Stimulated activated CD4-positive, alpha-beta T cell treated with anti-CD3 and anti-CD28 coated beads, Interleukin-2, amount 100 ng/mL, for 4 hours (primary cell): ENCODE measurements at regions not wholly inside any gene's neighbourhood (a gene's known extent, or its start where the extent isn't known, plus 50 kb on each side); places are given as distances from the start of the nearest gene placed in this dataset.
"Not testable (repeated sequence)": the region's sequence is repeated elsewhere in the genome, so short reads cannot be mapped to it uniquely, and the experiment has no call there.

Source experiments
- DNase-seq: peaks from one replicate; pipeline ENCODE4 v3.0.0-alpha.2; 2020; ENCODE audit warnings: low read depth

GRCh38 chr10:2920168-2920567 is 147.2 kb upstream of the PFKP start:
- DNase-seq: no peak

GRCh38 chr10:2919016-2919415 is 148.3 kb upstream of the PFKP start:
- no peak for DNase-seq

GRCh38 chr10:2918489-2918888 is 148.9 kb upstream of the PFKP start:
- no peak for DNase-seq

- DNase-seq: no peak
Observed at GRCh38 chr10:2917926-2918325, 149.4 kb upstream of the PFKP start.

- no peak for DNase-seq
Observed at GRCh38 chr10:2915412-2915811, 151.9 kb upstream of the PFKP start.

- DNase-seq: no peak
Observed at GRCh38 chr10:2914741-2915140, 152.6 kb upstream of the PFKP start.

DNA sequence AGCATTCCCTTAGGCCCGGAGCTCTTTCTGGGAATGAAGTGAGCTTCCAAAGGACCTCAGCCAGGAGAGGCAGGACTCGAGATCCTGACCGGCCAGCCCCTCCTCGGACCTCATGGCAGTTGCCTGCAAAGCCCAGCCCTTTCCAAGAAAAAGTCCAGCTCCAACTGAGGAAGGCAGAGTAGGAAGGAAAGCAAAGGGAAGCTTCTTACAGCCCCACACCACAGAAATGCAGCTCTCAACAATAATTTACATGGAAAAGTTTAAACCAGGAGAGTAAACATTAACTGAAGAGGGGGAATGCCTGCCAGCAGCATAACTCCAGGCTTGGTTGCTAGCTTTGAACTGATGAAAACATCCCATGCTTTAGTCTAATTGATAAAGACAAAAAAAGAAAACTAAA is 153.9 kb upstream of the PFKP start:
- no peak for DNase-seq

DNA sequence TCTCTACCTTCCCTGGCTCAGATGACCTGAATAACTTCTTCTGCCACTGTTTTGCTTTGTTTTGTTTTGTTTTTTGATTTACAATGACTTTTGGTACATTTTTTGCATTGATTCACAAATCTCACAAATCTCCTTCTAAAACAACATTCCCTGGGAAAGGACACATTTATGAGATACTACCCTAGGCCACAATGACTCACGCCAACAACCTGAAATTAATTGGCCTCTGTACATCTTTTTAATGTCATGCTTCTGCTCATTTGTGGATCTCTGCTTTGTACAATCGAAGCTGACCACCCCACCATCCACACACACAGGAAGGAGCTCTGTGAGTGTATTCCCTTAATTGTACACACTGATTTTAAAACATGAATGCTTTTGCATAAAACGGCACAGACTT is 156.7 kb upstream of the PFKP start:
- DNase-seq: no peak

- DNase-seq: no peak
Observed at GRCh38 chr10:2909921-2910320, 157.4 kb upstream of the PFKP start.

GRCh38 chr10:2908851-2909630 is 158.3 kb upstream of the PFKP start:
- no peak for DNase-seq

GRCh38 chr10:2906974-2907373 is 160.4 kb upstream of the PFKP start:
- no peak for DNase-seq

DNA sequence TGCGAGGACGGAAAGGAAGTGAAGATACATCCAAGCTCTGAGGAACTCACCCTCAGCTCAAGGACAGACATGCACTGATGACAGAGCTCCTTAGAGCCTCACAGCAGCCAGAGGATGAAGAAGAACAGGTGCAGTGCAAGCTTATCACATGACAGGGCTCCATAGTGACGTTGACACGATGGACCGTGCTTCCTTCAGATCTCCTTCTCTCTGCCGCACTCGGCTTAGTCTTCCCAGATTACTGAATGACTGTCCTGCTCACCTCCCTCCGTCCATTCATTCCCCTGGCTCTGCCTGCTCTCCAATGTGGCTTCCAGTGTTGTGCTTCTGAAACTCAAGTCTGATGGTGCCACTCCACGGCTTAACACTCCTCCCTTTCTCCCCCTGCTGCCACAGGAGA is 161.5 kb upstream of the PFKP start:
- DNase-seq: no peak

GRCh38 chr10:2900530-2900929 is 166.8 kb upstream of the PFKP start:
- no peak for DNase-seq

DNA sequence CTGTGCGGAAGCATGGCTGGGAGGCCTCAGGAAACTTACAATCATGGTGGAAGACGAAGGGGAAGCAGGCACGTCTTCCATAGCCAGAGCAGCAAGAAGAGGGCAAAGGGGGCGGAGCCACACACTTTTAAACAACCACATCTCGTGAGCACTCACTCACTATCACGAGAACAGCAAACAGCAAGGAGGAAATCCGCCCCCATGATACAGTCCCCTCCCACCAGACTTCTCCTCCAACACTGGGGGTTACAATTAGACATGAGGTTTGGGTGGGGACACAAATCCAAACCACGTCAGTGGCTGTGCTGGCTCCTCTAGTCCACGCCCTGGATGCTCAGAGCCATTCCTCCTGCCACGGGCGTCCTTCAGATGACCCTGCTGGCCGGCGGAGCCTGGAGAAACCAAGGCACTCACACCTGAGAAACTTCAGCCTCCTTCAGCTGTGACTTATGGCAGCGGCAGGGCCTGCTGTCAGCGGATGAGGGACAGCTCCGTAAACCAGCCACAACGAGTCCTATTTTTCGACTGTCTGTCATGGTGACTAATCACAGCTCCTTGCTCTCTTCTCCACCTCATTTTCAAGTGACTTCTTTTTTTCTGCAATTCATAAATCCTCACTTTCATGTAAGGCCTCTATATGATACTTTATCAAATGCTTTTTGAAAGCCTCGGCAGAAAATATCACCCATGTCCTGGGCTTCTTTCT is 167.9 kb upstream of the PFKP start:
- no peak for DNase-seq

DNA sequence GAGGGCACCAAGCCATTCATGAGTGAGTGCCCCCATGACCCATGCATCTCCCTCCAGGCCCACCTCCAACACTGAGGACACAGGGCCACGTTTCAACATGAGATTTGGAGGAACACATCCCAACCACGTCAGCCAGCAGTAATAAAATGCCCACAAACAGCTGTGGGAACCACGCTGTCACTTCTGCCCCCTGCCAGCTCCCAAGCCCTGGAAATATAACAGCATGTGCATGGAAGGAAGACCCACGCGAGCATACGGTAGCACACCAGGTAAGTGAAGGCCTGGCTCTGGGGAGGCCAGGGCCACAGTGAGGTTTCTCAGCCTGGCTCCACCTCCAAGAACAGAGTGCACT is 168.9 kb upstream of the PFKP start:
- no peak for DNase-seq

DNA sequence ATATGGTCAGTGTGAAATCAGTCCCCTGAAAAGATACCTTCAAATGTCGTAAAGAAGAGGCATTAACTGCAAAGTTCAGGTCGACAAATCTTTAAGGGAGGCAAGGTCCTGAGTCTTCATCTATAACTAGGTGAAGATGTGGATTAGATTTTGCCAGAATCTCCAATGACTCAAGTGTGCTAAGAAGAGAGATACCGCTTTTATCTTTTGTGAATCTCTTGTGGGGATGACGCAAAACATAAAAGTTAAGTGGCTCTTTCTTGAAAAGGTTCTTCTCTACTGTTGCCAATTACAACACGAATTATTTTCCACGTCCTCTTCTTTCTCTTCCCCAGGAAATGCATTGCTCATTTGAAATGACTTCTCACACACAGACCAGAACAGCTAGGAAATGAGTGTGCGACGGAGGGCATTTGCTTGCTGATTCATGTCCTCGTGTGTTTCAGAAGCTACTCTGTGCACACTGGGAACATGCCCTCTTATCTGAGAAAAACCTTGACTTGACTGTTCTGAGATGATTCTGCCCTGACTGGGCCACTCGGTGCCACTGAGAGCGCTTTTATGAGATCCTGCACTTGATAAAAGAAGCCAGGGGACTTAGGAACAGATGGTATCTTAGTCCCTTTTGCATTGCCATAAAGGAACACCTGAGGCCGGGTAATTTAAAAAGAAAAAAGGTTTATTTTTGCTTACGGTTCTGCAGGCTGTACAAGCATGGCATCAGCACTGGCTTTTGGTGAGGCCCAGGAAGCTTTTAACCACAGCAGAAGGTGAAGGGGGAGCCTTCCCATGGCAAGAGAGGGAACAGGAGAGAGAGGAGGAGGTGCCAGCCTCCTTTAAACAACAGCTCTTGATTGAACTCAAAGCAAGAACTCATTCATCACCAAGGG is 169.5 kb upstream of the PFKP start:
- no peak for DNase-seq

DNA sequence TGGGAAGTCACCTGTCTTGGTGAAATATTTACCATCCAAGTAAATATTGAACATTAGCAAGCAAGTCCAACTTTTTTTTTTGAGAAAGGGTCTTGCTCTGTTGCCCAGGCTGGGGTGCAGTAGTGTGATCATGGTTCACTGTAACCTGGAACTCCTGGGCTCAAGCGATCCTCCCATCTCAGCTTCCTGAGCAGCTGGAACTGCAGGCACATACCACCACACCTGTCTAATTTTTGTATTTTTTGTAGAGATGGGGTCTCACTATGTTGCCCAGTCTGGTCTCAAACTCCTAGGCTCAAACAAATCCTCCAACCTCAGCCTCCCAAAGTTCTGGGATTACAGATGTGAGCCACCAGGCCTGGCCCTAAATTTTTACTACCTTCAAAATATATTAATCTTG is 171.0 kb upstream of the PFKP start:
- DNase-seq: not testable (repeated sequence)

GRCh38 chr10:2895594-2896196 is 171.7 kb upstream of the PFKP start:
- DNase-seq: no peak

DNA sequence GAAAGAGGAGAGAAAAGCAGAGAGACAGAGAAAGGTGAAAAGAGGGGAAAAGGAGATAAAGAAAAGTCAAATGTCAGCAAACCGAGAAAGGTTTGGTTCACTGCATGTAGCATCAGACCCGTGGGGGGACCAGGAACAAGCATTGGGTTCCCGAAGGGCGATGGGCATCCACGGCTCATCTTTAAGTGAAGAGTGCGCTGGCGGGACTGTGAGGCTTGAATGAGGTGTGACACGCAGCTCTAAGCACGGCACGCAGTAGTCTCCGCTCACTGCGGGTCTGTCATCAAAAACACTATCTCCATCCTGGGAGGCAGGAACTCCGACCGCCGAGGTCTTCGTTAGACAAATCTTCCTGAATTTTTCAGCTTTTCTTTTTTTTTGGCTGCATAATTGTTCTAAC is 173.4 kb upstream of the PFKP start:
- no peak for DNase-seq

DNA sequence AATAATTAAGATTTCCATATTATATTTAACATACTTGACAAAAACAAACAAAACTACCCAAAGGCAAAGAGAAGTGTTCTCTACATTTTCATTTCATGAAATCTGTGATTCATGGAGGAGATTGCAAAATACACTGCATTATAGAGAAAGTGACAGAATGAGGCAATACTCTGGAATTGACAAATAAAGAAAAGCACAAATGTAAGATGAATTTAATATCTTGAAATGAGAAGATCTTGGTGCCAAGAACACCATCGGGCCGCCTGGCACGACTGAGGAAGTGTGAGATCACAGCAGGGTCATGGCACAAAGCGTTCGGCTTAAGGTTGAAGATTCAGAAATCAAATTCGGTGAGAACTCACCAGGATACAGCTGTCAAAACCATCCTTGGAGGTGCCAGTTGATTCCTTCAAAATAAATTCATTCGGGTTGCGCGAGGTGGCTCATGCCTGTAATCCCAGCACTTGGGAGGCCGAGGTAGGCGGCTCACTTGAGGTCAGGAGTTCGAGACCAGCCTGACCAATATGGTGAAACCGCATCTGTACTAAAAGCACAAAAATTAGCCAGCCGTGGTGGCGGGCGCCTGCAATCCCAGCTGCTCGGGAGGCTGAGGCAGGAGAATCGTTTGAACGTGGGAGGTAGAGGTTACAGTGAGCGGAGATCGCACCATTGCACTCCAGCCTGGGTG is 174.0 kb upstream of the PFKP start:
- DNase-seq: no peak

DNA sequence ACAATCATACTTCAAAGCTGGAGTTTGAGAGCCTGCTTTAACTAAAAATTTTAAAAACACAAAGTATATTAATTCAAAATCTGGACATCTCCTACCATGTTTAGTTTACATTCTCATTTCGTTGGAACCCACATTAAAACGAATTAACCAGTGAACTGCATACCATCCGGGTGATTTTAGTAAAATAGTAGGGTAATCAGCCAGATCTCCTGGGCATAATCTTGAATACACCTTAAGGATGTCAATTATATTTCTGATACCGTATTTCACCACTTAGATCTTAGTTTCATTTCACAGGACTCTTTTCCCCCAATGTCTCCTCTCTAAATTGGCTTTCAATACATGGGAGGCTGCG is 175.6 kb upstream of the PFKP start:
- no peak for DNase-seq
